HL-60 (cell line): ENCODE measurements at regions not wholly inside any gene's neighbourhood (a gene's known extent, or its start where the extent isn't known, plus 50 kb on each side); places are given as distances from the start of the nearest gene placed in this dataset.

ENCODE experiments used
- DNase-seq, 2 experiments: peaks; one replicate each; pipeline ENCODE4 v3.0.0-alpha.2; 2010 to 2020; ENCODE audit warnings: low read depth in 1 of 2, low spot score in 1 of 2
- H3K27ac ChIP-seq: fragments of 250-450 bp; sonication (Bioruptor Pico); replicated peaks from 2 replicates; pipeline ENCODE4 v1.5.1; 2020; ENCODE audit warnings: mild to moderate bottlenecking, moderate library complexity
- H3K27me3 ChIP-seq: fragments of 250-450 bp; sonication (Bioruptor Pico); 2 replicates; pipeline ENCODE4 v1.5.1; 2021; ENCODE audit warnings: mild to moderate bottlenecking, moderate library complexity; ENCODE audit not compliant: insufficient read depth, poor library complexity, severe bottlenecking
- H3K4me3 ChIP-seq: replicated peaks from 2 replicates; pipeline ENCODE4 v1.5.1; 2011; ENCODE audit warnings: mild to moderate bottlenecking, control low read depth, low read length; ENCODE audit not compliant: insufficient read depth
- CTCF ChIP-seq: IDR thresholded peaks from one replicate; pipeline ENCODE4 v1.5.1; 2011; ENCODE audit warnings: low read length, control low read depth, inconsistent platforms; ENCODE audit not compliant: insufficient read depth
- GABPA ChIP-seq: IDR thresholded peaks from 2 replicates; pipeline ENCODE4 v1.6.1; 2012; ENCODE audit warnings: low read depth
- POLR2AphosphoS5 ChIP-seq: IDR thresholded peaks from 2 replicates; pipeline ENCODE4 v1.6.1; 2012; ENCODE audit warnings: low read depth
- REST ChIP-seq: IDR thresholded peaks from 2 replicates; pipeline ENCODE4 v1.6.1; 2012; ENCODE audit warnings: low read depth; ENCODE audit not compliant: insufficient replicate concordance
- SPI1 ChIP-seq: IDR thresholded peaks from 2 replicates; pipeline ENCODE4 v1.6.1; 2012; ENCODE audit warnings: low read depth, mild to moderate bottlenecking, borderline replicate concordance

- Histone ChIP-seq H3K4me3 (no peak overlapping the region), H3K27ac (no peak overlapping the region), H3K27me3 (no peaks in the 10 kb centered on the region)
- no peak for DNase-seq
- TF ChIP-seq CTCF: no peak
- no peak for TF ChIP-seq POLR2AphosphoS5
- no peak for TF ChIP-seq SPI1
- TF ChIP-seq GABPA: no peak
- no peak for TF ChIP-seq REST
Observed at GRCh38 chr9:120158221-120158620, 421.7 kb downstream of the CDK5RAP2 start.

- no peak for DNase-seq
- no peak overlapping the region for H3K4me3 ChIP-seq
- H3K27ac ChIP-seq: no peak overlapping the region
Observed at GRCh38 chr9:120156376-120156775, 423.6 kb downstream of the CDK5RAP2 start.

GRCh38 chr9:120153258-120153657, 426.7 kb downstream of the CDK5RAP2 start:
- no peak overlapping the region for H3K27ac ChIP-seq
- no peak overlapping the region for H3K4me3 ChIP-seq
- DNase-seq: no peak
- TF ChIP-seq POLR2AphosphoS5 (no peak), SPI1 (no peak), GABPA (no peak), CTCF (no peak), REST (no peak)
- H3K27me3 ChIP-seq: no peaks in the 10 kb centered on the region

More at GRCh38 chr9:120156376-120156775, 423.6 kb downstream of the CDK5RAP2 start:
- no peak for TF ChIP-seq SPI1
- no peak for TF ChIP-seq REST
- TF ChIP-seq POLR2AphosphoS5: no peak
- no peak for TF ChIP-seq CTCF
- TF ChIP-seq GABPA: no peak
- no peaks in the 10 kb centered on the region for H3K27me3 ChIP-seq
